Left ventricle myocardium inferior (tissue), 1 donor: ENCODE measurements at regions not wholly inside any gene's neighbourhood (a gene's known extent, or its start where the extent isn't known, plus 50 kb on each side); places are given as distances from the start of the nearest gene placed in this dataset.

Experiments
- DNase-seq: peaks from one replicate; pipeline ENCODE4 v3.0.0-alpha.2; 2020
- H3K27ac ChIP-seq: fragments of 200-600 bp; replicated peaks from 2 replicates; pipeline ENCODE4 v1.8.0; 2021
- H3K27me3 ChIP-seq: fragments of 200-600 bp; 2 replicates; pipeline ENCODE4 v1.8.0; 2021; ENCODE audit warnings: low read depth
- H3K36me3 ChIP-seq: fragments of 200-600 bp; 2 replicates; pipeline ENCODE4 v1.8.0; 2021
- H3K4me1 ChIP-seq: fragments of 200-600 bp; 2 replicates; pipeline ENCODE4 v1.8.0; 2021
- H3K4me3 ChIP-seq: fragments of 200-600 bp; 2 replicates; pipeline ENCODE4 v1.8.0; 2021; ENCODE audit warnings: mild to moderate bottlenecking, moderate library complexity
- H3K9me3 ChIP-seq: fragments of 200-600 bp; replicated peaks from 2 replicates; pipeline ENCODE4 v1.8.0; 2021
- intact Hi-C: fragments of 100-400 bp; cut with micrococcal nuclease; formaldehyde crosslinking; loops from one replicate; pipeline ENCODE4 v1.11.0; 2022
- TF ChIP-seq, protein P1 (sequence below): fragments of 200-600 bp; IDR thresholded peaks from 2 replicates; pipeline ENCODE4 v1.8.0; 2021; ENCODE audit warnings: antibody characterized with exemption, mild to moderate bottlenecking, borderline replicate concordance
- donor health status: DM: no; HTN: yes; CAD: no; lungs with severe emphysema.

DNA sequence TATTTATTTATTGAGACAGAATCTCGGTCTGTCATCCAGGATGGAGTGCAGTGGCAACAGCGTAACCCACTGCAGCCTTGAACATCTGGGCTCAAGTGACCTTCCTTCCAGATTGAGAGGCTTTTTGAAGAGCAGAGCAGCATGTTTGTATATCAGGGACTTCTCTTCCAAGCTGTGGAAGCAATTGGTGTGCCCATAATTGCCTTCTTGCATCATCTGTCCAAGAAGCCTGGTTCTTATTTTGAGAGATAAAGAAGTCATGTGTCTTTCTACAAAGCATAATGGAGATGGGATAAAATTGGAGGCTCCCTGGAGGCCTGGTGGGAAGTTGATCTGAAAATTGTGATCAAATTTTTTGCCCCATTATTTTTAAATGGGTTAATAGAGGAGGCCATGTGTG, 183.8 kb upstream of the MCTP2 start:
- no peaks in the 10 kb centered on the region for H3K27me3 ChIP-seq
- H3K4me1 ChIP-seq: no peaks in the 10 kb centered on the region
- H3K9me3 ChIP-seq: peaks cover 11% of the 10 kb centered on the region
- DNase-seq: no peak
- intact Hi-C loops: no loop called here
- no peak overlapping the region for H3K27ac ChIP-seq
- no peak overlapping the region for H3K4me3 ChIP-seq
- TF ChIP-seq, protein P1, sequence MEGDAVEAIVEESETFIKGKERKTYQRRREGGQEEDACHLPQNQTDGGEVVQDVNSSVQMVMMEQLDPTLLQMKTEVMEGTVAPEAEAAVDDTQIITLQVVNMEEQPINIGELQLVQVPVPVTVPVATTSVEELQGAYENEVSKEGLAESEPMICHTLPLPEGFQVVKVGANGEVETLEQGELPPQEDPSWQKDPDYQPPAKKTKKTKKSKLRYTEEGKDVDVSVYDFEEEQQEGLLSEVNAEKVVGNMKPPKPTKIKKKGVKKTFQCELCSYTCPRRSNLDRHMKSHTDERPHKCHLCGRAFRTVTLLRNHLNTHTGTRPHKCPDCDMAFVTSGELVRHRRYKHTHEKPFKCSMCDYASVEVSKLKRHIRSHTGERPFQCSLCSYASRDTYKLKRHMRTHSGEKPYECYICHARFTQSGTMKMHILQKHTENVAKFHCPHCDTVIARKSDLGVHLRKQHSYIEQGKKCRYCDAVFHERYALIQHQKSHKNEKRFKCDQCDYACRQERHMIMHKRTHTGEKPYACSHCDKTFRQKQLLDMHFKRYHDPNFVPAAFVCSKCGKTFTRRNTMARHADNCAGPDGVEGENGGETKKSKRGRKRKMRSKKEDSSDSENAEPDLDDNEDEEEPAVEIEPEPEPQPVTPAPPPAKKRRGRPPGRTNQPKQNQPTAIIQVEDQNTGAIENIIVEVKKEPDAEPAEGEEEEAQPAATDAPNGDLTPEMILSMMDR: no peak
- no peaks in the 10 kb centered on the region for H3K36me3 ChIP-seq

DNA sequence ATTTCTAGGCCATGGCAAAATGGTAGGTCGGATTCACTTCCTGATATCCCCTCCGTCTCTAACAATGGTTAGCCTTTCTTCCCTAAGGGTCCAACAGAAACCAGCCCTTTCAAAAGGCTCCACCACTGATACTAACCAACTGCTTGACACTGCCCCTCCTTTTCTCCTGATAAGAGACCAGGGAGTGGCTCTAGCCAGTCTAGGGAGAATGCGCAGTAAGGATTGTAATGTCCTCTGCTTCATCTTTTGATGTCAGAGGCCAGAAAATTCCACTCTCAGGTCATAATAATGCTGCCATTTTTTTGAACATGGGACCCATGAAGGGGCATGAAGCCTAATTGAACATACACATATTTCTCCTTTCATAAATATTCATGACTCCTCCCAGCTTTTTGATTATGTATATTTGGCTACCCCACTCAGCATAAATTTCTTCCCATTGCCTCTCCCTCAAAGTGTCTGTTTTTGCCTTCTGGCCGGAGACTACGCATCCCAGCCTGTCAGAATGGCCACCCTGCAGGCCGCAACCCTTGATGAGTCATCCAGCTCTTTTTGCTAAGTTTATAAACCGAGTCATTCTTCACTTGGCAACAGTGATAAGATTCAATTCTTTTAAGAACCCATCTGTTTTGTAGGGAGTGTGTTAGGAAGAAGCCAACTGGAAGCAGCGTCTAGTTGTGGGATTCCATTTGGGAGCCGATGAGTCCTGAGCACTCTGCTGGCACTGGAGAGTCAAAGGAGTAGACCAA, 189.0 kb upstream of the MCTP2 start:
- Histone ChIP-seq H3K4me3 (no peak overlapping the region), H3K36me3 (no peaks in the 10 kb centered on the region), H3K27me3 (no peaks in the 10 kb centered on the region), H3K9me3 (peaks cover 11% of the 10 kb centered on the region), H3K27ac (no peak overlapping the region), H3K4me1 (no peaks in the 10 kb centered on the region)
- no peak for DNase-seq
- TF ChIP-seq, protein P1: no peak
- intact Hi-C loops: no loop called here

DNA sequence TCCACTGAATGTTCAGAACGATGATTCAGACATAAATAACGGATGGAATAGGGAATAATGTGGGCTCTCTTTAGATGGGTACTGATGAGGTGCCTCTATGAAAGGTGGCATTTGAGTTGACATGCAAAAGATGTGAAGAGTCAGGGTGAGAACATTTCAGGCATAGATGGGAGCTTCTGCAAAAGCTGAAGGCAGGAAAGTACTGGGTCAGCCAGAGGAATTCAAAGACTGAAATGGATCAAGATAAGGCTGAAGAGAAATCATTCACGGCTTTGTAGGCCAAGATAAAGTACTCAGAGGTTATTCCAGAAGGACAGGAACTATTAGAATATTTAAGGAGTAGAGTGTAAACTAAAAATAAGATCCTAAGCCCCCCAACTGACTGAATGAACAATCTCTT, 189.6 kb upstream of the MCTP2 start:
- peaks cover 11% of the 10 kb centered on the region for H3K9me3 ChIP-seq
- H3K36me3 ChIP-seq: no peaks in the 10 kb centered on the region
- TF ChIP-seq, protein P1: no peak
- no peak for DNase-seq
- intact Hi-C loops: no loop called here
- H3K4me3 ChIP-seq: no peak overlapping the region
- H3K4me1 ChIP-seq: no peaks in the 10 kb centered on the region
- no peak overlapping the region for H3K27ac ChIP-seq
- no peaks in the 10 kb centered on the region for H3K27me3 ChIP-seq

DNA sequence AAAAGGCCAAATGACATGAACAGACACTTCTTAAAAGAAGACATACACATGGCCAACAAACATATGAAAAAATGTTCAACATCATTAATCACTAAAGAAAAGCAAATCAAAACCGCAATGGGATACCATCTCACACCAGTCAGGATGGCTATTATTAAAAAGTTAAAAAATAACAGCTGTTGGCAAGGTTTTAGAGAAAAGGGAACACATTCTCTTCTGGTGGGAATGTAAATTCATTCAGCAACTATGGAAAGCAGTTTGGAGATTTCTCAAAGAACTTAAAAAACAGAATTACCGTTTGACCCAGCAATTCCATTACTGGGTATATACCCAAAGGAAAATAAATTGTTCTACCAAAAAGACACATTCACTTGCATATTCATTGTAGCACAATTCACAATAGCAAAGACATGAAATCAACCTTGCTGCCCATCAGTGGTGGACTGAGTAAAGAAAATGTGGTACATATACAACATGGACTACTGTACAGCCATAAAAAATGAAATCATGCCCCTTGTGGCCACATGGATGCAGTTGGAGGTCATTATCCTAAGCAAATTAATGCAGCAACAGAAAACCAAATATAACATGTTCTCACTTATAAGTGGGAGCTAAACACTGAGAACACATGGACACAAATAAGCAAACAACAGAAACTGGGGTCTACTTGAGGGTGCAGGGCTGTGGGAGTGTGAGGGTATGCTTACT, 190.7 kb upstream of the MCTP2 start:
- peaks cover 5% of the 10 kb centered on the region for H3K27me3 ChIP-seq
- H3K36me3 ChIP-seq: no peaks in the 10 kb centered on the region
- no peak overlapping the region for H3K4me3 ChIP-seq
- intact Hi-C loops: no loop called here
- H3K4me1 ChIP-seq: no peaks in the 10 kb centered on the region
- DNase-seq: no peak
- peaks cover 10% of the 10 kb centered on the region for H3K9me3 ChIP-seq
- H3K27ac ChIP-seq: no peak overlapping the region
- TF ChIP-seq, protein P1: no peak

DNA sequence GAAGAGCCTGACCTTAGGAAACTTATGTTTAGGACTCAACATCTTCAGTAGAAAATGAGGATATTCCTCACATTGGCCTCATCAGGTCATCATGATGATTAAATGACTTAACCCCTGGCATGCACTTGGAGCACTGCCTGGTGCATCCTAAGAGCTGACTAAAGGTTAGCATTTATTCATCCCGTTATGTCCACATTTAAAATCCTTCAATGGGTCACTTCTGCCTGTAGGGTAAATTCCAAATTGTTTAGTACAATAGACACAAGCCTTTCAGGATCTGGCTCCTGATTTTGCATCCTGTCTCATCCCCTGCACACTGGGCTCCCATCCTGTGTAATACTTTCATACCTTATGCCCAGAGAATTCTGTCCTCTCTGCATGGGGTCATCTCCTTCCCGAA, 195.2 kb upstream of the MCTP2 start:
- Histone ChIP-seq H3K4me1 (no peaks in the 10 kb centered on the region), H3K9me3 (no peaks in the 10 kb centered on the region), H3K36me3 (no peaks in the 10 kb centered on the region), H3K4me3 (no peak overlapping the region), H3K27me3 (peaks cover 18% of the 10 kb centered on the region), H3K27ac (no peak overlapping the region)
- TF ChIP-seq, protein P1: no peak
- no peak for DNase-seq
- intact Hi-C loops: no loop called here
